ENCODE measurements at regions not wholly inside any gene's neighbourhood (a gene's known extent, or its start where the extent isn't known, plus 50 kb on each side); places are given as distances from the start of the nearest gene placed in this dataset.
"Not testable (repeated sequence)": the region's sequence is repeated elsewhere in the genome, so short reads cannot be mapped to it uniquely, and the experiment has no call there.

DNA sequence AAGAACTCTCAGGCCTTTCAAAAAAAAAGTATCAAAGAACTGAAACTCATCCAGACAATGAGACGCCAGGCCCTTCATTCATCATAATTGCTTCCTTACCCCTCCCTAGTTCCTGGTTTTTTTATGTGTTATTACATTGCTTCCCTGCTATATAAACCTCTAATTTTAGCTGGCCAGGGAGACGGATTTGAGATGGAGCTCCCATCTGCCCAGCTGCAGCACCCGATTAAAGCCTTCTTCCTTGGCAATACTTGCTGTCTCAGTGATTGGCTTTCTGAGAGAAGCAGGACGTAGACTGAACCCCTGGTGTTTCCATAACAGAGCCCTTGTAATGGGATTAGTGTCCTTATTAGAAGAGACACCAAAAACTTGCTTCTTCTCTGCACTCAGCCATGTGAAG is 62.4 kb downstream of the BARX1 start:
- 71% methylated on average over 4 of the region's 4 CpGs for WGBS
- Histone ChIP-seq H3K4me3 (ENCODE audit: low read depth, low read length) (no peak overlapping the region), H3K4me1 (ENCODE audit: insufficient read depth) (no peaks in the 10 kb centered on the region), H3K36me3 (ENCODE audit: insufficient read depth) (no peaks in the 10 kb centered on the region), H3K27ac (ENCODE audit: low read depth) (no peak overlapping the region)
- no peak for DNase-seq (ENCODE audit: extremely low spot score)

DNA sequence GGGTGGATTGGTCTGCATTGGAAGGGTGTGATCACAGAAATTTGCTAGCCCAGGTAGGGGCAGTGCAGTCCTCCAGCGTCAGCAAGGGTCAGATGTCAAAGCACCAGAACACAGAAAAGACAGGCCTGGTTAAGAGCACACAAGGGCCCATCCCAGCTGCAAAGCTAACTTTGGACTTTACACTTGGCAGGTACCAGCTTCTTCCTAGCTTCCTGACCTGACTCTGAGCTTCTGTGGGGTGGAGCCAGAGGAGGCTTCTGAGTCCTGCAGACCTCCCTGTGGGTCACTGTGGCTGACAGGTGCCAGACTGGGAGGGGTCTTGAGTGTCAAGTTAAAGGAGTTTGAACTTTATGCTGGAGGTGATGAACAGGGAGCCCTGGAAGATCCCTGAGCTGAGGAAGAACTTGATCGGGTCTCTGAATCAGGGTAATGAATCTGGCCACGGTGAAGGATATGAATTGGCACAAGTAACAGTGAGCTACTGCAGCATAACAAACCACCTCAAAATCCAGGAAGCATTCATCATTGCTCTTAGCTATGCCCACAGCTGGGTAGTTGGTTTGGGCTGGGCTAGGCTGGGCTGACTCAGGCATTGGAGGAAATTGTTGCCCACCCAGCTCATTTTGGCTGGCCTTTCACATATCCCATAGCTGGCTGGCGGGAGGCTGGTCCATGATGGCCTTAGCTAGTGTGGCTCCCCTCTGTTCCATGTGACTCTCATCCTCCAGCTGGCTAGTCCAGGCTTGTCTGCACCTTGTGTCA is 63.4 kb downstream of the BARX1 start:
- Histone ChIP-seq H3K4me1 (ENCODE audit: insufficient read depth) (no peaks in the 10 kb centered on the region), H3K27ac (ENCODE audit: low read depth) (no peak overlapping the region), H3K36me3 (ENCODE audit: insufficient read depth) (no peaks in the 10 kb centered on the region), H3K4me3 (ENCODE audit: low read depth, low read length) (no peak overlapping the region)
- WGBS = 79% methylated on average over 4 of the region's 4 CpGs
- DNase-seq (ENCODE audit: extremely low spot score) = no peak

DNA sequence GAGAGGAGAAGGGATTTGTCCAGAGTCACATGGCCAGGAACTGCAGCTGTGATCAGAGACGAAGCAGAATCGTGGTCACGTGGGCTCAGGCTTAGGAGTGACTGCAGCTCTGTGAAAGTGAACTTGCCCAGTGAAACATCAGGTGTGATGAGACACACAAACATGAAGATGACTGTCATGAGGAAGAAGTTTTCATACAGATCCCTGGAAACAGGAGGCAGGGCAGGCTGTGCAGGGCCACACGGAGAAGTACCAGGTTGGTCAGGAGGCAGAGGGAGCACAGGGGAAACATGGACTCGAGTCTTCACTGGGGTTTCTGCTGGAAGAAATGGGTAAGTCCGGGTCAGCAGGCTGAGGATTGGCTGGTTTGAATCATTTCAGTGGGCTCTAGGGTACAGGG is 64.1 kb downstream of the BARX1 start:
- Histone ChIP-seq H3K36me3 (ENCODE audit: insufficient read depth) (no peaks in the 10 kb centered on the region), H3K27ac (ENCODE audit: low read depth) (no peak overlapping the region), H3K4me1 (ENCODE audit: insufficient read depth) (no peaks in the 10 kb centered on the region), H3K4me3 (ENCODE audit: low read depth, low read length) (no peak overlapping the region)
- WGBS = 80% methylated on average over 6 of the region's 6 CpGs
- DNase-seq (ENCODE audit: extremely low spot score) = no peak

- no peak for DNase-seq (ENCODE audit: extremely low spot score)
- Histone ChIP-seq H3K4me3 (ENCODE audit: low read depth, low read length) (no peak overlapping the region), H3K4me1 (ENCODE audit: insufficient read depth) (no peaks in the 10 kb centered on the region), H3K27ac (ENCODE audit: low read depth) (no peak overlapping the region), H3K36me3 (ENCODE audit: insufficient read depth) (no peaks in the 10 kb centered on the region)
- 40% methylated on average over 2 of the region's 2 CpGs for WGBS
Measured at GRCh38 chr9:93890436-93890935, 64.7 kb downstream of the BARX1 start.

- WGBS = 43% methylated on average over 7 of the region's 7 CpGs
- Histone ChIP-seq H3K27ac (ENCODE audit: low read depth) (no peak overlapping the region), H3K4me3 (ENCODE audit: low read depth, low read length) (no peak overlapping the region), H3K4me1 (ENCODE audit: insufficient read depth) (no peaks in the 10 kb centered on the region), H3K36me3 (ENCODE audit: insufficient read depth) (no peaks in the 10 kb centered on the region)
- no peak for DNase-seq (ENCODE audit: extremely low spot score)
Measured at GRCh38 chr9:93886911-93887310, 68.2 kb downstream of the BARX1 start.

DNA sequence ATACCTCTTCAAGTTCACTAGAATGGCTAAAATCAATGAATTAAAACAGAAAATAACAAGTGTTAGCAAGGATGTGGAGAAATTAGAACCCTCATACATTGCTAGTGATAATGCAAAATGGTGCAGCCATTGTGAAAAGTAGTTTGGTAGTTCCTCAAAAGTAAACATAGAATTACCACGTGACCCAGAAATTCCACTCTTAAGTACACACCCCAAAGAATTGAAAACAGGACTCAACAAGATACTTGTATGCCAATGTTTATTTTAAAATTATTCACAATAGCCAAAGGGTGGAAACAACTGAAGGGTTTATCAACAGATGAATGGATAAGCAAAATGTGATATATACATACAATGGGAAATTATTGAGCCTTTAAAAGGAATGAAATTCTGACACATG is 70.3 kb downstream of the BARX1 start:
- Histone ChIP-seq H3K27ac (ENCODE audit: low read depth) (no peak overlapping the region), H3K4me3 (ENCODE audit: low read depth, low read length) (no peak overlapping the region), H3K4me1 (ENCODE audit: insufficient read depth) (no peaks in the 10 kb centered on the region), H3K36me3 (ENCODE audit: insufficient read depth) (no peaks in the 10 kb centered on the region)
- no peak for DNase-seq (ENCODE audit: extremely low spot score)
- WGBS = 43% methylated on average over 1 of the region's 1 CpG

GRCh38 chr9:93879662-93880407 is 75.3 kb downstream of the BARX1 start:
- not testable (repeated sequence) for H3K36me3 ChIP-seq (ENCODE audit: insufficient read depth); DNase-seq (ENCODE audit: extremely low spot score); H3K27ac ChIP-seq (ENCODE audit: low read depth); H3K4me3 ChIP-seq (ENCODE audit: low read depth, low read length); H3K4me1 ChIP-seq (ENCODE audit: insufficient read depth)
- 94% methylated on average over 35 of the region's 35 CpGs for WGBS

- no peak for DNase-seq (ENCODE audit: extremely low spot score)
- Histone ChIP-seq H3K27ac (ENCODE audit: low read depth) (no peak overlapping the region), H3K4me1 (ENCODE audit: insufficient read depth) (no peaks in the 10 kb centered on the region), H3K4me3 (ENCODE audit: low read depth, low read length) (no peak overlapping the region), H3K36me3 (ENCODE audit: insufficient read depth) (no peaks in the 10 kb centered on the region)
Measured at GRCh38 chr9:93875330-93875729, 79.8 kb downstream of the BARX1 start.

DNA sequence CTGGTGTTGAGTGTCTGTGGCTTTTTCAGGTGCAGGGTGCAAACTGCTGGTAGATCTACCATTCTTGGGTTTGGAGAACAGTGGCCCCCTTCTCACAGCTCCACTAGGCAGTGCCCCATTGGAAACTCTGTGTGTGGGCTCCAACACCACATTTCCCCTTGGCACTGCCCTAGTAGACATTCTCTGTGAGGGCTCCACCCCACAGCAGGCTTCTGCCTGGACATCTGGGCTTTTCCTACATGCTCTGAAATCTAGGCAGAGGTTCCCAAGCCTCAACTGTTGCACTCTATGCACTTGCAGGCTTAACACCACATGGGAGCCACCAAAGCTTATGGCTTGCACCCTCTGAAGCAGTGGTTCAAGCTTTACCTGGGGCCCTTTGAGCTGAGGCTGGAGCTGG is 80.9 kb downstream of the BARX1 start:
- H3K4me3 ChIP-seq (ENCODE audit: low read depth, low read length) = no peak overlapping the region
- no peaks in the 10 kb centered on the region for H3K36me3 ChIP-seq (ENCODE audit: insufficient read depth)
- no peaks in the 10 kb centered on the region for H3K4me1 ChIP-seq (ENCODE audit: insufficient read depth)
- H3K27ac ChIP-seq (ENCODE audit: low read depth) = no peak overlapping the region
- DNase-seq (ENCODE audit: extremely low spot score) = no peak

DNA sequence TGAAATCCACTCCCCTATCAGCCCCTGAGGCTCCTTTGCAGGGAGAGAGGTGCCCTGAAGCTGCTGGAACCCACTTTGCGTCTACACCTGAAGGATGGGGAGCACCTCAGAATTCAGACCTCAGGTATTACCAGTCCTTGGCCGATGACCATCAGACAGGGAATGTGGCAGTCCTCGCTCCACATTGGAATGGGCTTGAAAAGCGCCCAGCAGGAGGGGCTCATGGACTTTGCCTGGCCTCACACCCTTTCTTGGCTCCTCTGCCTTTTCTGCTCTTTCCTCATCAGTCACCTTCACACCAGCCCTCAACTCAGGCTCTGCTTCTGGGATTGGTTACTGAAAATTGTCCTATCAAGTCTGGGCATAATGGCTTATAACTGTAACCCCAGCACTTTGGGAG is 83.9 kb downstream of the BARX1 start:
- no peak for DNase-seq (ENCODE audit: extremely low spot score)
- Histone ChIP-seq H3K4me1 (ENCODE audit: insufficient read depth) (no peaks in the 10 kb centered on the region), H3K4me3 (ENCODE audit: low read depth, low read length) (no peak overlapping the region), H3K36me3 (ENCODE audit: insufficient read depth) (no peaks in the 10 kb centered on the region), H3K27ac (ENCODE audit: low read depth) (no peak overlapping the region)
- WGBS = 86% methylated on average over 4 of the region's 4 CpGs

GRCh38 chr9:93869863-93870262 is 85.3 kb downstream of the BARX1 start:
- Histone ChIP-seq H3K36me3 (ENCODE audit: insufficient read depth) (no peaks in the 10 kb centered on the region), H3K27ac (ENCODE audit: low read depth) (no peak overlapping the region), H3K4me3 (ENCODE audit: low read depth, low read length) (no peak overlapping the region), H3K4me1 (ENCODE audit: insufficient read depth) (no peaks in the 10 kb centered on the region)
- no peak for DNase-seq (ENCODE audit: extremely low spot score)
- 76% methylated on average over 8 of the region's 8 CpGs for WGBS

DNA sequence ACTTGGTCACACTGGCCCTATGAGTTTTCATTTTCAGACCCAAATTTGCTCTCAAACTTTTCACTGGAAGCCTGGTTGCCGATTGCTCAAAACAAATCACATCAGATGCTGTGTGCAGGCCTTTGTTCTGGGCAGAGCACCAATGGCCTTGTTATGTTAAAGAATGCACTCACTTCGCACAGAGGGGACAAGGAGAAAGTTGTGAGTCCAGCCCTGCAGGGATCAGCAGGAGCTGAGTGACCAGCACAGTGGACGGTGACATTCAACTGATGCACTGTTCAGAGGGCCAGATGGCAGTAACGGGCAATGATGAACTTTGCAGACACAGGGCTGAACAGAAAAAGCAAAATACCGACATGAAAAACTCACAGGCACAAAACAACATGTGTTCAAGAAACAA is 86.1 kb downstream of the BARX1 start:
- Histone ChIP-seq H3K4me1 (ENCODE audit: insufficient read depth) (no peaks in the 10 kb centered on the region), H3K27ac (ENCODE audit: low read depth) (no peak overlapping the region), H3K36me3 (ENCODE audit: insufficient read depth) (no peaks in the 10 kb centered on the region), H3K4me3 (ENCODE audit: low read depth, low read length) (no peak overlapping the region)
- DNase-seq (ENCODE audit: extremely low spot score) = no peak
- 63% methylated on average over 5 of the region's 5 CpGs for WGBS

- no peak for DNase-seq (ENCODE audit: extremely low spot score)
- H3K4me1 ChIP-seq (ENCODE audit: insufficient read depth) = no peaks in the 10 kb centered on the region
- 79% methylated on average over 5 of the region's 5 CpGs for WGBS
- no peak overlapping the region for H3K4me3 ChIP-seq (ENCODE audit: low read depth, low read length)
- no peak overlapping the region for H3K27ac ChIP-seq (ENCODE audit: low read depth)
- no peaks in the 10 kb centered on the region for H3K36me3 ChIP-seq (ENCODE audit: insufficient read depth)
Measured at GRCh38 chr9:93865716-93866115, 89.4 kb downstream of the BARX1 start.

DNA sequence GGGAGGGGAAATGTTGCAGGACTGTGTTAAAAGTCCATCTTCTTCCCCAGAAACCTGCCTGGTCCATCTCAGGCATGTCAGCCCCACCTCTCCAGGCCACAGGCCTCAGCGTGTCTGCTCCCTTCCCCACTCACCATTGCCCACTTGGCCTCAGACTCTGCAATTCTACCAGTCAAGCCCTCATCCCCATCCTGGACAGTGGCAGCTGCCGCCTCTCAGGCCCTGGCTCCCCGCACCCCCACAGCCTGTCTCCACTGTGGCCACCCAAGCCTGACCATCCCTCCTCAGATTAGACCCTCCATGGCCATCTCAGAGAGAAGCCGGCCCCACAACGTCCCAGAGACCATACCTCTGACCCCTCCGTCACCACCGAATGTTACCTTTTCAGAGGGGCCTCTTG is 89.9 kb downstream of the BARX1 start:
- no peak overlapping the region for H3K27ac ChIP-seq (ENCODE audit: low read depth)
- WGBS = 94% methylated on average over 7 of the region's 7 CpGs
- H3K4me3 ChIP-seq (ENCODE audit: low read depth, low read length) = no peak overlapping the region
- no peaks in the 10 kb centered on the region for H3K36me3 ChIP-seq (ENCODE audit: insufficient read depth)
- DNase-seq (ENCODE audit: extremely low spot score) = no peak
- no peaks in the 10 kb centered on the region for H3K4me1 ChIP-seq (ENCODE audit: insufficient read depth)

Measured in urinary bladder (tissue), 3 donors.